ENCODE measurements at regions not wholly inside any gene's neighbourhood (a gene's known extent, or its start where the extent isn't known, plus 50 kb on each side); places are given as distances from the start of the nearest gene placed in this dataset.

DNA sequence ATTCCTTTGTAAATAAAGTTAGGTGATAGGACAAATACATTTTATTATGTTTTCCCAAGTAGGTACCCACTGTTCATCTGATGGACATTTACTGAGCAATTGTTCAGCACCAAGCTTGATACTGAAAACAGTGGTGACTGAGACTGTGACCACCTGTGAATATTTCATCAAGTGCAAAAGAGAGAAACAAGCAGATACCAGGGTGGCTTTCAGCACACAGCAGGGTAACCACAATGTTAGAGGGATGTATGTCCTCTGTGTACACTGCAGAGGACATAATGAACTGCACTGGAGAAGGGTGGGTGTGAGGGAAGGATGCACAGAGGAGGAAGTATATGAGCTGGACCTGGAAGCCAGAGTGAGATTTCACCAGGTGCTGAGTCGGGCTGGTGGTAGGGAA, 411.8 kb downstream of the RAD51AP2 start (continued):
- TF ChIP-seq POLR2AphosphoS5 (IDR thresholded peaks at IDR 0.05; ENCODE audit: low read depth, low read length) = no peak
- TF ChIP-seq, protein P1, sequence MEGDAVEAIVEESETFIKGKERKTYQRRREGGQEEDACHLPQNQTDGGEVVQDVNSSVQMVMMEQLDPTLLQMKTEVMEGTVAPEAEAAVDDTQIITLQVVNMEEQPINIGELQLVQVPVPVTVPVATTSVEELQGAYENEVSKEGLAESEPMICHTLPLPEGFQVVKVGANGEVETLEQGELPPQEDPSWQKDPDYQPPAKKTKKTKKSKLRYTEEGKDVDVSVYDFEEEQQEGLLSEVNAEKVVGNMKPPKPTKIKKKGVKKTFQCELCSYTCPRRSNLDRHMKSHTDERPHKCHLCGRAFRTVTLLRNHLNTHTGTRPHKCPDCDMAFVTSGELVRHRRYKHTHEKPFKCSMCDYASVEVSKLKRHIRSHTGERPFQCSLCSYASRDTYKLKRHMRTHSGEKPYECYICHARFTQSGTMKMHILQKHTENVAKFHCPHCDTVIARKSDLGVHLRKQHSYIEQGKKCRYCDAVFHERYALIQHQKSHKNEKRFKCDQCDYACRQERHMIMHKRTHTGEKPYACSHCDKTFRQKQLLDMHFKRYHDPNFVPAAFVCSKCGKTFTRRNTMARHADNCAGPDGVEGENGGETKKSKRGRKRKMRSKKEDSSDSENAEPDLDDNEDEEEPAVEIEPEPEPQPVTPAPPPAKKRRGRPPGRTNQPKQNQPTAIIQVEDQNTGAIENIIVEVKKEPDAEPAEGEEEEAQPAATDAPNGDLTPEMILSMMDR (IDR thresholded peaks at IDR 0.05 in 2 of 3, conservative IDR thresholded peaks at IDR 0.05 in 1 of 3; ENCODE audit: borderline replicate concordance in 1 of 3, insufficient read depth in 1 of 3, low read depth in 2 of 3, low read length in 2 of 3) = no peak

DNA sequence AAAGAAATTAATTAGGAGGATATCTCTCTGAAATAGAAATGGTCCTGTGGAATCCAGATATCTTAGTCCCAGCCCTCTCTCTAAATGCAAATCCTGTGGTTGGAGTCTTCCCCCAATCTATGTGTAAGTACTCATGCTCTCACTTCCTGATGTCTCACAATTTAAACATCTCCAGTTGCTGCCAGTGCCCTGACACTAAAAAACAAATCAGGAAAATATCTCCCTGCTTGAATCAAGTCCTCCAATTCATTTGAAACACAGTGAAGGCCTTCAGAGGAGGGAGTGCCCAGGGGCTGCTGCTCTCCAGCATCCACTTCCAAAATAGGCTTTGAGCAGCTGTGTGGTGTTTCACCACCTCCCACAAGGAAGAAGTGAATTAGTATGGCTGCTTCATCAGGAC, 413.8 kb downstream of the RAD51AP2 start:
- H3K9me2 ChIP-seq (ENCODE audit: insufficient read depth) = no peaks in the 10 kb centered on the region
- H3K27me3 ChIP-seq (ENCODE audit: insufficient read depth, low read length) = peaks cover 14% of the 10 kb centered on the region
- H4K20me1 ChIP-seq (ENCODE audit: insufficient read depth) = no peaks in the 10 kb centered on the region
- H3K9me3 ChIP-seq (ENCODE audit: control insufficient read depth in 1 of 2, insufficient read depth in 1 of 2, low read depth in 1 of 2, low read length in 2 of 2) = no peaks in the 10 kb centered on the region
- ChIA-PET RAD21 (ENCODE audit: low non-redundant PET in 1 of 2, low total read pairs in 2 of 2, uncharacterized antibody in 2 of 2, unreplicated experiment in 2 of 2) (no interaction called here), CTCF (no interaction called here), POLR2A (no interaction called here)
- no TSS peak for BruUV-seq (replicated peaks)
- no peaks in the 10 kb centered on the region for H3K36me3 ChIP-seq (ENCODE audit: control insufficient read depth in 1 of 2, insufficient read depth in 2 of 2, low read length in 2 of 2)
- intact Hi-C loops (cut with micrococcal nuclease) = no loop called here
- H3K4me2 ChIP-seq (ENCODE audit: low read length) = no peak overlapping the region
- no peak overlapping the region for H2AFZ ChIP-seq (ENCODE audit: low read depth, low read length, poor library complexity, severe bottlenecking)
- no peak for TF ChIP-seq POLR2A (IDR thresholded peaks at IDR 0.05; ENCODE audit: borderline replicate concordance, extremely low read depth, insufficient read depth, insufficient read length)
- TF ChIP-seq POLR2AphosphoS5 (IDR thresholded peaks at IDR 0.05; ENCODE audit: low read depth, low read length) = no peak
- TF ChIP-seq ZFX (IDR thresholded peaks at IDR 0.05) = no peak
- no peak for TF ChIP-seq EZH2phosphoT487 (IDR thresholded peaks at IDR 0.05; ENCODE audit: borderline replicate concordance)
- TF ChIP-seq CBX3 (IDR thresholded peaks at IDR 0.05; ENCODE audit: low read depth) = no peak
- no peak for TF ChIP-seq SP1 (IDR thresholded peaks at IDR 0.05; ENCODE audit: low read depth)
- TF ChIP-seq YY1 (IDR thresholded peaks at IDR 0.05; ENCODE audit: extremely low read depth, insufficient replicate concordance, low read depth, low read length) = no peak
- no peak for TF ChIP-seq EGR1 (IDR thresholded peaks at IDR 0.05; ENCODE audit: low read depth)
- no peak for TF ChIP-seq TCF7L2 (IDR thresholded peaks at IDR 0.05; ENCODE audit: borderline replicate concordance, extremely low read depth, insufficient read depth, insufficient read length)
- TF ChIP-seq SIN3A (IDR thresholded peaks at IDR 0.05; ENCODE audit: low read depth) = no peak
- TF ChIP-seq, protein P2, sequence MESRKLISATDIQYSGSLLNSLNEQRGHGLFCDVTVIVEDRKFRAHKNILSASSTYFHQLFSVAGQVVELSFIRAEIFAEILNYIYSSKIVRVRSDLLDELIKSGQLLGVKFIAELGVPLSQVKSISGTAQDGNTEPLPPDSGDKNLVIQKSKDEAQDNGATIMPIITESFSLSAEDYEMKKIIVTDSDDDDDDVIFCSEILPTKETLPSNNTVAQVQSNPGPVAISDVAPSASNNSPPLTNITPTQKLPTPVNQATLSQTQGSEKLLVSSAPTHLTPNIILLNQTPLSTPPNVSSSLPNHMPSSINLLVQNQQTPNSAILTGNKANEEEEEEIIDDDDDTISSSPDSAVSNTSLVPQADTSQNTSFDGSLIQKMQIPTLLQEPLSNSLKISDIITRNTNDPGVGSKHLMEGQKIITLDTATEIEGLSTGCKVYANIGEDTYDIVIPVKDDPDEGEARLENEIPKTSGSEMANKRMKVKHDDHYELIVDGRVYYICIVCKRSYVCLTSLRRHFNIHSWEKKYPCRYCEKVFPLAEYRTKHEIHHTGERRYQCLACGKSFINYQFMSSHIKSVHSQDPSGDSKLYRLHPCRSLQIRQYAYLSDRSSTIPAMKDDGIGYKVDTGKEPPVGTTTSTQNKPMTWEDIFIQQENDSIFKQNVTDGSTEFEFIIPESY (IDR thresholded peaks at IDR 0.05; ENCODE audit: extremely low read depth, insufficient replicate concordance, low read length) = no peak
- no peak for TF ChIP-seq EZH2 (IDR thresholded peaks at IDR 0.05)
- TF ChIP-seq RAD21 (IDR thresholded peaks at IDR 0.05; ENCODE audit: low read depth) = no peak
- TF ChIP-seq, protein P3, sequence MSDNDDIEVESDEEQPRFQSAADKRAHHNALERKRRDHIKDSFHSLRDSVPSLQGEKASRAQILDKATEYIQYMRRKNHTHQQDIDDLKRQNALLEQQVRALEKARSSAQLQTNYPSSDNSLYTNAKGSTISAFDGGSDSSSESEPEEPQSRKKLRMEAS (IDR thresholded peaks at IDR 0.05) = no peak
- no peak for TF ChIP-seq JUND (IDR thresholded peaks at IDR 0.05)
- TF ChIP-seq SRF (IDR thresholded peaks at IDR 0.05; ENCODE audit: low read depth) = no peak
- no peak for TF ChIP-seq ZNF274 (IDR thresholded peaks at IDR 0.05; ENCODE audit: low read depth, low read length)
- TF ChIP-seq FOSL1 (IDR thresholded peaks at IDR 0.05; ENCODE audit: low read depth) = no peak
- TF ChIP-seq, protein P1 (IDR thresholded peaks at IDR 0.05 in 2 of 3, conservative IDR thresholded peaks at IDR 0.05 in 1 of 3; ENCODE audit: borderline replicate concordance in 1 of 3, insufficient read depth in 1 of 3, low read depth in 2 of 3, low read length in 2 of 3) = no peak
- TF ChIP-seq ELF1 (IDR thresholded peaks at IDR 0.05; ENCODE audit: borderline replicate concordance, low read depth) = no peak
- no peak overlapping the region for H3K4me3 ChIP-seq (replicated peaks in 1 of 2; ENCODE audit: low read depth in 1 of 2, low read length in 2 of 2)
- H3K4me1 ChIP-seq (ENCODE audit: control insufficient read depth in 1 of 2, insufficient read depth in 2 of 2, low read length in 2 of 2) = no peaks in the 10 kb centered on the region
- no peak overlapping the region for H3K9ac ChIP-seq (ENCODE audit: low read length)
- no peak for DNase-seq (ENCODE audit: low read depth, low spot score)
- ATAC-seq = no peak
- H3K79me2 ChIP-seq (ENCODE audit: insufficient read depth, low read length) = no peaks in the 10 kb centered on the region
- no peak overlapping the region for H3K27ac ChIP-seq (ENCODE audit: low read depth, low read length)

Measured in HCT116 (cell line).